ENCODE measurements at regions not wholly inside any gene's neighbourhood (a gene's known extent, or its start where the extent isn't known, plus 50 kb on each side); places are given as distances from the start of the nearest gene placed in this dataset.

- TF ChIP-seq CTCF (IDR thresholded peaks at IDR 0.05; ENCODE audit: unreplicated experiment): no peak
- H3K9me3 Mint-ChIP-seq: no peaks in the 10 kb centered on the region
- no peak for DNase-seq (ENCODE audit: low spot score in 2 of 2, unreplicated experiment in 2 of 2)
- H3K27me3 Mint-ChIP-seq (ENCODE audit: low read depth): peaks cover 27% of the 10 kb centered on the region
- no peak overlapping the region for H3K27ac Mint-ChIP-seq
- no peaks in the 10 kb centered on the region for H3K36me3 Mint-ChIP-seq
- peaks cover 3% of the 10 kb centered on the region for H3K4me1 Mint-ChIP-seq
- H3K4me3 Mint-ChIP-seq: no peak overlapping the region
These were observed 137.1 kb upstream of the FSTL4 start for GRCh38 chr5:133749331-133749985.

GRCh38 chr5:133746834-133747233 lies 134.5 kb upstream of the FSTL4 start:
- Mint-ChIP-seq H3K36me3 (no peaks in the 10 kb centered on the region), H3K27me3 (ENCODE audit: low read depth) (peaks cover 41% of the 10 kb centered on the region), H3K4me1 (peaks cover 1% of the 10 kb centered on the region), H3K4me3 (no peak overlapping the region), H3K9me3 (no peaks in the 10 kb centered on the region), H3K27ac (no peak overlapping the region)
- DNase-seq (ENCODE audit: low spot score in 2 of 2, unreplicated experiment in 2 of 2): peak in 1 of 2 experiments; percentile 13
- no peak for TF ChIP-seq CTCF (IDR thresholded peaks at IDR 0.05; ENCODE audit: unreplicated experiment)

- H3K9me3 Mint-ChIP-seq: no peaks in the 10 kb centered on the region
- no peak overlapping the region for H3K27ac Mint-ChIP-seq
- H3K4me1 Mint-ChIP-seq: peaks cover 1% of the 10 kb centered on the region
- DNase-seq (ENCODE audit: low spot score in 2 of 2, unreplicated experiment in 2 of 2): peak in 1 of 2 experiments; percentile 11
- TF ChIP-seq CTCF (IDR thresholded peaks at IDR 0.05; ENCODE audit: unreplicated experiment): no peak
- peaks cover 39% of the 10 kb centered on the region for H3K27me3 Mint-ChIP-seq (ENCODE audit: low read depth)
- no peak overlapping the region for H3K4me3 Mint-ChIP-seq
- no peaks in the 10 kb centered on the region for H3K36me3 Mint-ChIP-seq
These were observed 132.6 kb upstream of the FSTL4 start for GRCh38 chr5:133744960-133745308.

- Mint-ChIP-seq H3K36me3 (no peaks in the 10 kb centered on the region), H3K9me3 (no peaks in the 10 kb centered on the region), H3K4me1 (peaks cover 1% of the 10 kb centered on the region), H3K27ac (no peak overlapping the region), H3K4me3 (no peak overlapping the region), H3K27me3 (ENCODE audit: low read depth) (peaks cover 35% of the 10 kb centered on the region)
- no peak for TF ChIP-seq CTCF (IDR thresholded peaks at IDR 0.05; ENCODE audit: unreplicated experiment)
- DNase-seq (ENCODE audit: low spot score in 2 of 2, unreplicated experiment in 2 of 2): no peak
These were observed 132.0 kb upstream of the FSTL4 start for GRCh38 chr5:133744051-133744959.

- Mint-ChIP-seq H3K36me3 (no peaks in the 10 kb centered on the region), H3K27ac (no peak overlapping the region), H3K4me1 (peaks cover 1% of the 10 kb centered on the region), H3K9me3 (no peaks in the 10 kb centered on the region), H3K27me3 (ENCODE audit: low read depth) (peaks cover 25% of the 10 kb centered on the region), H3K4me3 (no peak overlapping the region)
- TF ChIP-seq CTCF (IDR thresholded peaks at IDR 0.05; ENCODE audit: unreplicated experiment): no peak
- DNase-seq (ENCODE audit: low spot score in 2 of 2, unreplicated experiment in 2 of 2): no peak
These were observed 130.2 kb upstream of the FSTL4 start for GRCh38 chr5:133742431-133742988.

All from mesothelial cell of epicardium (in vitro differentiated cells).